Transverse colon (tissue), 4 donors: ENCODE measurements at regions not wholly inside any gene's neighbourhood (a gene's known extent, or its start where the extent isn't known, plus 50 kb on each side); places are given as distances from the start of the nearest gene placed in this dataset.

Experiments used
- DNase-seq: peaks from one replicate; pipeline ENCODE4 v3.0.0-alpha.2; 2019
- H3K27ac ChIP-seq, 4 donors: fragments of 200-600 bp; sonication (generic); 2 replicates each; pipeline ENCODE4 v1.5.1; 2016 to 2018; ENCODE audit warnings: inconsistent platforms in 4 of 4
- H3K27me3 ChIP-seq: fragments of 200-600 bp; sonication (generic); 2 replicates; pipeline ENCODE4 v1.5.1; 2017; ENCODE audit warnings: inconsistent platforms
- H3K36me3 ChIP-seq, 4 donors: fragments of 200-600 bp; sonication (generic); 2 replicates each; pipeline ENCODE4 v1.5.1; 2017 to 2019; ENCODE audit warnings: inconsistent platforms in 4 of 4
- H3K4me1 ChIP-seq, 4 donors: fragments of 200-600 bp; sonication (generic); 2 replicates each; pipeline ENCODE4 v1.5.1; 2017 to 2020; ENCODE audit warnings: inconsistent platforms in 4 of 4
- H3K4me3 ChIP-seq, 4 donors: fragments of 200-600 bp; sonication (generic); 1 replicate in 1 of 4; 2 replicates in 3 of 4; pipeline versions ENCODE4 v1.5.1 to v1.6.1; 2017 to 2019; ENCODE audit warnings: inconsistent platforms in 4 of 4
- H3K9me3 ChIP-seq, 2 donors: fragments of 200-600 bp; sonication (generic); 2 replicates each; pipeline ENCODE4 v1.5.1; 2017 to 2019; ENCODE audit warnings: inconsistent platforms in 2 of 2
- CTCF ChIP-seq, 5 experiments: fragments of 200-600 bp in 3 of 5; fragments of 450-650 bp in 2 of 5; sonication (generic) in 3 of 5; IDR thresholded peaks; 1 replicate in 2 of 5; 2 replicates in 3 of 5; pipeline ENCODE4 v1.5.1; 2016 to 2017; ENCODE audit warnings: antibody characterized with exemption in 5 of 5, inconsistent platforms in 3 of 5, mild to moderate bottlenecking in 2 of 5, moderate library complexity in 1 of 5
- EP300 ChIP-seq: sonication (generic); formaldehyde crosslinking; IDR thresholded peaks from one replicate; pipeline ENCODE4 v1.6.1; 2017; ENCODE audit warnings: antibody characterized with exemption, low read depth
- POLR2A ChIP-seq: fragments of 450-650 bp; IDR thresholded peaks from one replicate; pipeline ENCODE4 v1.6.1; 2016; ENCODE audit warnings: antibody characterized with exemption, mild to moderate bottlenecking, moderate library complexity
- POLR2AphosphoS5 ChIP-seq, 3 donors: sonication (generic); formaldehyde crosslinking; IDR thresholded peaks; one replicate each; pipeline ENCODE4 v1.6.1; 2016; ENCODE audit warnings: antibody characterized with exemption in 3 of 3
- whole genome bisulfite sequencing, 2 donors: methylation state at CpG; one replicate each; pipeline ENCODE4 v1.1.5; 2018; ENCODE audit warnings: low coverage in 1 of 2; 5-methylcytosine and 5-hydroxymethylcytosine counted together
- in situ Hi-C, 4 donors: fragments of 200-750 bp; cut with MboI; loops; one replicate each; pipeline versions ENCODE4 v1.15.0 to v1.15.1; 2017; ENCODE audit warnings: low sequenced_read_pairs in 3 of 4, low pct_ligation_motif_present in 1 of 4, low pct_unique_long_range_greater_than_20kb in 1 of 4
- intact Hi-C: fragments of 100-400 bp; cut with DNase I; formaldehyde crosslinking; loops from one replicate; pipeline ENCODE4 v1.15.1; 2023; ENCODE audit warnings: low total_unique reads

GRCh38 chr2:180385601-180386201 is 378.6 kb upstream of the CWC22 start:
- H3K9me3 ChIP-seq: no peaks in the 10 kb centered on the region
- H3K4me1 ChIP-seq: no peaks in the 10 kb centered on the region
- H3K27ac ChIP-seq: no peak overlapping the region
- no peaks in the 10 kb centered on the region for H3K36me3 ChIP-seq
- DNase-seq: no peak
- WGBS, 2 donors: 7 to 18% methylated on average over 2 of the region's 2 CpGs
- H3K27me3 ChIP-seq: no peaks in the 10 kb centered on the region
- H3K4me3 ChIP-seq: no peak overlapping the region
- intact Hi-C loops (loop anchor here (5.0 kb wide), 1 partner anchor 673 kb away; no protein-coding TSS in a partner anchor), in situ Hi-C loops (no loop called here)
- TF ChIP-seq CTCF (IDR thresholded peaks at IDR 0.05): no peak
- peak; percentile 45 to 82 (median 78) for TF ChIP-seq POLR2AphosphoS5 (IDR thresholded peaks at IDR 0.05)

- H3K9me3 ChIP-seq: no peaks in the 10 kb centered on the region
- in situ Hi-C loops: no loop called here
- intact Hi-C loops: no loop called here
- no peak for DNase-seq
- no peaks in the 10 kb centered on the region for H3K36me3 ChIP-seq
- TF ChIP-seq CTCF (IDR thresholded peaks at IDR 0.05) (no peak), POLR2A (no peak), POLR2AphosphoS5 (IDR thresholded peaks at IDR 0.05) (no peak)
- H3K4me1 ChIP-seq: no peaks in the 10 kb centered on the region
- H3K27ac ChIP-seq: no peak overlapping the region
- WGBS, 2 donors: 71 to 81% methylated on average over 2 to 3 of the region's 3 CpGs
- no peaks in the 10 kb centered on the region for H3K27me3 ChIP-seq
- H3K4me3 ChIP-seq: no peak overlapping the region
Measured at GRCh38 chr2:180376066-180376465, 369.0 kb upstream of the CWC22 start.

GRCh38 chr2:180374502-180375281 is 367.6 kb upstream of the CWC22 start:
- H3K27me3 ChIP-seq: no peaks in the 10 kb centered on the region
- no peak overlapping the region for H3K4me3 ChIP-seq
- no peak for DNase-seq
- intact Hi-C loops: no loop called here
- no peak overlapping the region for H3K27ac ChIP-seq
- H3K36me3 ChIP-seq: no peaks in the 10 kb centered on the region
- TF ChIP-seq POLR2A: no peak
- no peak for TF ChIP-seq CTCF (IDR thresholded peaks at IDR 0.05)
- no peak for TF ChIP-seq EP300
- no peaks in the 10 kb centered on the region for H3K9me3 ChIP-seq
- 72 to 81% methylated on average over 2 to 3 of the region's 3 CpGs for WGBS, 2 donors
- in situ Hi-C loops: no loop called here
- no peaks in the 10 kb centered on the region for H3K4me1 ChIP-seq

- Histone ChIP-seq H3K4me3 (no peak overlapping the region), H3K27me3 (no peaks in the 10 kb centered on the region), H3K4me1 (peaks cover 0 to 18% (median 0%) of the 10 kb centered on the region in 4 donors), H3K36me3 (no peaks in the 10 kb centered on the region), H3K27ac (no peak overlapping the region), H3K9me3 (no peaks in the 10 kb centered on the region)
- 76 to 79% methylated on average over 2 of the region's 2 CpGs for WGBS, 2 donors
- in situ Hi-C loops (no loop called here), intact Hi-C loops (no loop called here)
- TF ChIP-seq POLR2A (no peak), POLR2AphosphoS5 (IDR thresholded peaks at IDR 0.05) (no peak), EP300 (no peak), CTCF (IDR thresholded peaks at IDR 0.05) (no peak)
- DNase-seq: no peak
Measured at GRCh38 chr2:180370511-180371205, 363.6 kb upstream of the CWC22 start.
